HEK293 (cell line): ENCODE measurements at regions not wholly inside any gene's neighbourhood (a gene's known extent, or its start where the extent isn't known, plus 50 kb on each side); places are given as distances from the start of the nearest gene placed in this dataset.

Experiments used
- CTCF ChIA-PET: fragments of 350-600 bp; formaldehyde crosslinking; extraction: SDS; loops from one replicate; lab custom pipeline; 2021; ENCODE audit warnings: antibody characterized with exemption; lab: Yijun Ruan, JAX
- POLR2A ChIA-PET: fragments of 300-600 bp; formaldehyde crosslinking; extraction: SDS; loops from one replicate; lab custom pipeline; 2020; ENCODE audit warnings: antibody characterized with exemption, inconsistent platforms; lab: Yijun Ruan, JAX
- H3K27ac ChIP-seq: fragments of 200-500 bp; sonication (Bioruptor generic); 2 replicates; pipeline ENCODE4 v1.5.1; 2014; ENCODE audit warnings: low read depth, low read length, control low read depth, inconsistent platforms; ENCODE audit errors: extremely low read depth
- H3K36me3 ChIP-seq, 2 experiments: fragments of 200-500 bp in 1 of 2; sonication (Bioruptor generic) in 1 of 2; 1 replicate in 1 of 2; 2 replicates in 1 of 2; pipeline ENCODE4 v1.5.1; 2014 to 2017; ENCODE audit warnings: inconsistent platforms in 2 of 2, low read length in 2 of 2; ENCODE audit not compliant: control insufficient read depth in 2 of 2, insufficient read depth in 1 of 2
- H3K4me1 ChIP-seq: fragments of 200-500 bp; sonication (Bioruptor generic); 2 replicates; pipeline ENCODE4 v1.5.1; 2014; ENCODE audit warnings: mild to moderate bottlenecking, low read length, inconsistent platforms; ENCODE audit not compliant: control insufficient read depth, insufficient read depth
- H3K4me3 ChIP-seq: 2 replicates; pipeline ENCODE4 v1.5.1; 2011; ENCODE audit warnings: low read depth, mild to moderate bottlenecking, control low read depth, low read length, moderate library complexity
- H3K9me3 ChIP-seq: fragments of 200-500 bp; sonication (Bioruptor generic); 2 replicates; pipeline ENCODE4 v1.5.1; 2014; ENCODE audit warnings: low read depth, low read length, inconsistent platforms; ENCODE audit not compliant: control insufficient read depth, insufficient read depth
- FEZF1 ChIP-seq: fragments of 450-650 bp; formaldehyde crosslinking; IDR thresholded peaks from 2 replicates; pipeline ENCODE4 v1.5.1; 2016; ENCODE audit warnings: missing biosample characterization, missing genetic modification characterization
- KLF7 ChIP-seq: fragments of 450-650 bp; formaldehyde crosslinking; IDR thresholded peaks from 2 replicates; pipeline ENCODE4 v1.5.1; 2016; ENCODE audit warnings: missing biosample characterization, missing genetic modification characterization, borderline replicate concordance
- SCRT2 ChIP-seq: fragments of 450-650 bp; formaldehyde crosslinking; IDR thresholded peaks from 2 replicates; pipeline ENCODE4 v1.5.1; 2016; ENCODE audit warnings: missing biosample characterization, missing genetic modification characterization
- SP3 ChIP-seq: fragments of 450-650 bp; formaldehyde crosslinking; IDR thresholded peaks from 2 replicates; pipeline ENCODE4 v1.5.1; 2016; ENCODE audit warnings: missing biosample characterization, missing genetic modification characterization
- SP7 ChIP-seq: fragments of 450-650 bp; formaldehyde crosslinking; IDR thresholded peaks from 2 replicates; pipeline ENCODE4 v1.5.1; 2016; ENCODE audit warnings: missing biosample characterization, missing genetic modification characterization
- ZFP69B ChIP-seq: fragments of 450-650 bp; formaldehyde crosslinking; IDR thresholded peaks from 2 replicates; pipeline ENCODE4 v1.5.1; 2016; ENCODE audit warnings: missing biosample characterization, missing genetic modification characterization
- ZIC2 ChIP-seq: fragments of 450-650 bp; formaldehyde crosslinking; IDR thresholded peaks from 2 replicates; pipeline ENCODE4 v1.5.1; 2016; ENCODE audit warnings: missing biosample characterization, missing genetic modification characterization
- ZNF114 ChIP-seq: fragments of 450-650 bp; formaldehyde crosslinking; IDR thresholded peaks from 2 replicates; pipeline ENCODE4 v1.5.0; 2017; ENCODE audit warnings: missing biosample characterization, missing genetic modification characterization
- ZNF140 ChIP-seq: fragments of 450-650 bp; formaldehyde crosslinking; IDR thresholded peaks from 2 replicates; pipeline ENCODE4 v1.5.1; 2016; ENCODE audit warnings: missing biosample characterization, missing genetic modification characterization
- ZNF175 ChIP-seq: fragments of 450-650 bp; formaldehyde crosslinking; IDR thresholded peaks from 2 replicates; pipeline ENCODE4 v1.5.1; 2016; ENCODE audit warnings: missing biosample characterization, missing genetic modification characterization
- ZNF530 ChIP-seq: fragments of 450-650 bp; formaldehyde crosslinking; IDR thresholded peaks from 2 replicates; pipeline ENCODE4 v1.5.1; 2016; ENCODE audit warnings: low read depth, missing biosample characterization, missing genetic modification characterization
- ZNF548 ChIP-seq: fragments of 450-650 bp; formaldehyde crosslinking; IDR thresholded peaks from 2 replicates; pipeline ENCODE4 v1.5.1; 2016; ENCODE audit warnings: missing biosample characterization, missing genetic modification characterization
- ZNF571 ChIP-seq: fragments of 450-650 bp; formaldehyde crosslinking; IDR thresholded peaks from 2 replicates; pipeline ENCODE4 v1.5.0; 2017; ENCODE audit warnings: missing biosample characterization, missing genetic modification characterization
- ZNF621 ChIP-seq: fragments of 450-650 bp; formaldehyde crosslinking; IDR thresholded peaks from 2 replicates; pipeline ENCODE4 v1.5.1; 2017; ENCODE audit warnings: missing biosample characterization, missing genetic modification characterization
- ZNF670 ChIP-seq: fragments of 450-650 bp; formaldehyde crosslinking; IDR thresholded peaks from 2 replicates; pipeline ENCODE4 v1.5.1; 2016; ENCODE audit warnings: missing biosample characterization, missing genetic modification characterization, low read depth
- ZNF777 ChIP-seq: fragments of 450-650 bp; formaldehyde crosslinking; IDR thresholded peaks from 2 replicates; pipeline ENCODE4 v1.5.1; 2017; ENCODE audit warnings: missing biosample characterization, missing genetic modification characterization, borderline replicate concordance
- TF ChIP-seq, protein P1 (sequence below): fragments of 450-650 bp; formaldehyde crosslinking; conservative IDR thresholded peaks from 2 replicates; pipeline ENCODE4 v1.5.1; 2016; ENCODE audit warnings: low read depth, missing biosample characterization, missing genetic modification characterization
- TF ChIP-seq, protein P2 (sequence below): fragments of 450-650 bp; formaldehyde crosslinking; IDR thresholded peaks from 2 replicates; pipeline ENCODE4 v1.5.1; 2017; ENCODE audit warnings: missing biosample characterization, missing genetic modification characterization
- TF ChIP-seq, protein P3 (sequence below): fragments of 450-650 bp; formaldehyde crosslinking; IDR thresholded peaks from 2 replicates; pipeline ENCODE4 v1.5.1; 2016; ENCODE audit warnings: missing biosample characterization, missing genetic modification characterization, borderline replicate concordance
- TF ChIP-seq, protein P4 (sequence below): fragments of 450-650 bp; formaldehyde crosslinking; IDR thresholded peaks from 2 replicates; pipeline ENCODE4 v1.5.1; 2016; ENCODE audit warnings: missing biosample characterization, missing genetic modification characterization

DNA sequence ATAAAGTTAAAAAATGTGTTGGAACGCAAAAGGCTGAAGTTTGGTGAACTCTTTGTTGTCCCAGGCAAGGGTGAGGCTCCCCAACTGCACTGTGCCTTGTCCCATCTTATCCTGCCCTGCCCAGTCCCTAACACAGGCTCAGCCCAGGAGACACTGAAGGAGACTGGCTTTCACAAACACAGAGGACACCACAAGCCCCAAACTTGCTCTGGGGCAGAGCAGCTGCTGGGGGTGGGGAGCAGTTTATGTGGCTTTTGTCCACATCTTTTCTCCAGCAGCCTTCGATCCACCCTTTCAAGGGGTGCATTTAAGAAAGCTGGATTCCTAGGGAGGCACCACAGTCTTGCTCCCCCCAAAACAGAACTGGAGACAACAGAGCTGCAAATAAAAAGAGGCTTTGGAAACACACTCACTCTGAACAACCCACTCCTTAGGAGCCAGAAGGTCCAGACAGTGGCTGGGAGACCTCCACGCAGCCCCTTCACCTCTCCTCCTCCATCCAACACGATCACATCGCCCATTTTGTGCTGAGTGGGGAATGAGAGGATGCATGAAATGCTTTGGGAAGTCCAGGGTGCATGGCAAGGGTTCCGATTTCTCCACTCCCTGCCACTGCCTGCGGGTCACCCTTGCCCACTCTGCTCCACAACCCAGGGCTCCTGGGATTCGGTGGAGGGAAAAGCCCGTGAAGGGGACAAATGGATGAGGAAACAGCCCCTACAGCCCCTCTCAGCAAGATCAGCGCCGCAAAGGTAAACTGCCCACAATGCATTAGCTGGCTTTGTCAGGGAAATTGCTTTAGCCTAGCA is 260.5 kb upstream of the TLE3 start:
- TF ChIP-seq KLF7 (tag by site-specific recombination) (no peak), ZNF140 (tag by site-specific recombination) (no peak), SCRT2 (no peak), ZNF548 (tag by site-specific recombination) (no peak), ZNF571 (tag by site-specific recombination) (no peak), ZNF777 (tag by site-specific recombination) (no peak), FEZF1 (no peak), ZNF530 (tag by site-specific recombination) (no peak), ZIC2 (tag by site-specific recombination) (no peak), ZNF114 (no peak), SP3 (no peak), ZNF175 (no peak), ZFP69B (tag by site-specific recombination) (no peak), ZNF670 (no peak), SP7 (no peak), ZNF621 (tag by site-specific recombination) (no peak)
- TF ChIP-seq, protein P1, sequence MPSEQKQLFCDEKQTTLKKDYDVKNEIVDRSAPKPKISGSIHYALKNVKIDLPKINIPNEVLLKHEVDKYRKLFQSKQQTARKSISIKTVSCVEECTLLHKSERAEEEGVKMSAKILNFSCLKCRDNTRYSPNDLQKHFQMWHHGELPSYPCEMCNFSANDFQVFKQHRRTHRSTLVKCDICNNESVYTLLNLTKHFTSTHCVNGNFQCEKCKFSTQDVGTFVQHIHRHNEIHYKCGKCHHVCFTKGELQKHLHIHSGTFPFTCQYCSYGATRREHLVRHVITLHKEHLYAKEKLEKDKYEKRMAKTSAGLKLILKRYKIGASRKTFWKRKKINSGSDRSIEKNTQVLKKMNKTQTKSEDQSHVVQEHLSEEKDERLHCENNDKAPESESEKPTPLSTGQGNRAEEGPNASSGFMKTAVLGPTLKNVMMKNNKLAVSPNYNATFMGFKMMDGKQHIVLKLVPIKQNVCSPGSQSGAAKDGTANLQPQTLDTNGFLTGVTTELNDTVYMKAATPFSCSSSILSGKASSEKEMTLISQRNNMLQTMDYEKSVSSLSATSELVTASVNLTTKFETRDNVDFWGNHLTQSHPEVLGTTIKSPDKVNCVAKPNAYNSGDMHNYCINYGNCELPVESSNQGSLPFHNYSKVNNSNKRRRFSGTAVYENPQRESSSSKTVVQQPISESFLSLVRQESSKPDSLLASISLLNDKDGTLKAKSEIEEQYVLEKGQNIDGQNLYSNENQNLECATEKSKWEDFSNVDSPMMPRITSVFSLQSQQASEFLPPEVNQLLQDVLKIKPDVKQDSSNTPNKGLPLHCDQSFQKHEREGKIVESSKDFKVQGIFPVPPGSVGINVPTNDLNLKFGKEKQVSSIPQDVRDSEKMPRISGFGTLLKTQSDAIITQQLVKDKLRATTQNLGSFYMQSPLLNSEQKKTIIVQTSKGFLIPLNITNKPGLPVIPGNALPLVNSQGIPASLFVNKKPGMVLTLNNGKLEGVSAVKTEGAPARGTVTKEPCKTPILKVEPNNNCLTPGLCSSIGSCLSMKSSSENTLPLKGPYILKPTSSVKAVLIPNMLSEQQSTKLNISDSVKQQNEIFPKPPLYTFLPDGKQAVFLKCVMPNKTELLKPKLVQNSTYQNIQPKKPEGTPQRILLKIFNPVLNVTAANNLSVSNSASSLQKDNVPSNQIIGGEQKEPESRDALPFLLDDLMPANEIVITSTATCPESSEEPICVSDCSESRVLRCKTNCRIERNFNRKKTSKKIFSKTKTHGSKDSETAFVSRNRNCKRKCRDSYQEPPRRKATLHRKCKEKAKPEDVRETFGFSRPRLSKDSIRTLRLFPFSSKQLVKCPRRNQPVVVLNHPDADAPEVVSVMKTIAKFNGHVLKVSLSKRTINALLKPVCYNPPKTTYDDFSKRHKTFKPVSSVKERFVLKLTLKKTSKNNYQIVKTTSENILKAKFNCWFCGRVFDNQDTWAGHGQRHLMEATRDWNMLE (tag by site-specific recombination): no peak
- TF ChIP-seq, protein P2, sequence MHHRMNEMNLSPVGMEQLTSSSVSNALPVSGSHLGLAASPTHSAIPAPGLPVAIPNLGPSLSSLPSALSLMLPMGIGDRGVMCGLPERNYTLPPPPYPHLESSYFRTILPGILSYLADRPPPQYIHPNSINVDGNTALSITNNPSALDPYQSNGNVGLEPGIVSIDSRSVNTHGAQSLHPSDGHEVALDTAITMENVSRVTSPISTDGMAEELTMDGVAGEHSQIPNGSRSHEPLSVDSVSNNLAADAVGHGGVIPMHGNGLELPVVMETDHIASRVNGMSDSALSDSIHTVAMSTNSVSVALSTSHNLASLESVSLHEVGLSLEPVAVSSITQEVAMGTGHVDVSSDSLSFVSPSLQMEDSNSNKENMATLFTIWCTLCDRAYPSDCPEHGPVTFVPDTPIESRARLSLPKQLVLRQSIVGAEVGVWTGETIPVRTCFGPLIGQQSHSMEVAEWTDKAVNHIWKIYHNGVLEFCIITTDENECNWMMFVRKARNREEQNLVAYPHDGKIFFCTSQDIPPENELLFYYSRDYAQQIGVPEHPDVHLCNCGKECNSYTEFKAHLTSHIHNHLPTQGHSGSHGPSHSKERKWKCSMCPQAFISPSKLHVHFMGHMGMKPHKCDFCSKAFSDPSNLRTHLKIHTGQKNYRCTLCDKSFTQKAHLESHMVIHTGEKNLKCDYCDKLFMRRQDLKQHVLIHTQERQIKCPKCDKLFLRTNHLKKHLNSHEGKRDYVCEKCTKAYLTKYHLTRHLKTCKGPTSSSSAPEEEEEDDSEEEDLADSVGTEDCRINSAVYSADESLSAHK: no peak
- TF ChIP-seq, protein P3, sequence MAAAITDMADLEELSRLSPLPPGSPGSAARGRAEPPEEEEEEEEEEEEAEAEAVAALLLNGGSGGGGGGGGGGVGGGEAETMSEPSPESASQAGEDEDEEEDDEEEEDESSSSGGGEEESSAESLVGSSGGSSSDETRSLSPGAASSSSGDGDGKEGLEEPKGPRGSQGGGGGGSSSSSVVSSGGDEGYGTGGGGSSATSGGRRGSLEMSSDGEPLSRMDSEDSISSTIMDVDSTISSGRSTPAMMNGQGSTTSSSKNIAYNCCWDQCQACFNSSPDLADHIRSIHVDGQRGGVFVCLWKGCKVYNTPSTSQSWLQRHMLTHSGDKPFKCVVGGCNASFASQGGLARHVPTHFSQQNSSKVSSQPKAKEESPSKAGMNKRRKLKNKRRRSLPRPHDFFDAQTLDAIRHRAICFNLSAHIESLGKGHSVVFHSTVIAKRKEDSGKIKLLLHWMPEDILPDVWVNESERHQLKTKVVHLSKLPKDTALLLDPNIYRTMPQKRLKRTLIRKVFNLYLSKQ (tag by site-specific recombination): no peak
- TF ChIP-seq, protein P4, sequence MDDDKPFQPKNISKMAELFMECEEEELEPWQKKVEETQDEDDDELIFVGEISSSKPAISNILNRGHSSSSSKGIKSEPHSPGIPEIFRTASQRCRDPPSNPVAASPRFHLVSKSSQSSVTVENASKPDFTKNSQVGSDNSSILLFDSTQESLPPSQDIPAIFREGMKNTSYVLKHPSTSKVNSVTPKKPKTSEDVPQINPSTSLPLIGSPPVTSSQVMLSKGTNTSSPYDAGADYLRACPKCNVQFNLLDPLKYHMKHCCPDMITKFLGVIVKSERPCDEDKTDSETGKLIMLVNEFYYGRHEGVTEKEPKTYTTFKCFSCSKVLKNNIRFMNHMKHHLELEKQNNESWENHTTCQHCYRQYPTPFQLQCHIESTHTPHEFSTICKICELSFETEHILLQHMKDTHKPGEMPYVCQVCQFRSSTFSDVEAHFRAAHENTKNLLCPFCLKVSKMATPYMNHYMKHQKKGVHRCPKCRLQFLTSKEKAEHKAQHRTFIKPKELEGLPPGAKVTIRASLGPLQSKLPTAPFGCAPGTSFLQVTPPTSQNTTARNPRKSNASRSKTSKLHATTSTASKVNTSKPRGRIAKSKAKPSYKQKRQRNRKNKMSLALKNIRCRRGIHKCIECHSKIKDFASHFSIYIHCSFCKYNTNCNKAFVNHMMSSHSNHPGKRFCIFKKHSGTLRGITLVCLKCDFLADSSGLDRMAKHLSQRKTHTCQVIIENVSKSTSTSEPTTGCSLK (tag by site-specific recombination): no peak
- Histone ChIP-seq H3K36me3 (no peaks in the 10 kb centered on the region), H3K4me3 (no peak overlapping the region), H3K4me1 (no peaks in the 10 kb centered on the region), H3K9me3 (no peaks in the 10 kb centered on the region), H3K27ac (no peak overlapping the region)
- POLR2A ChIA-PET: no interaction called here
- CTCF ChIA-PET: interaction anchor here (0.6 to 1.2 kb wide), 4 partner anchors 9 to 881 kb away, joined by 3 to 4 read pairs (median 3); no protein-coding TSS in a partner anchor
